ENCODE measurements at regions not wholly inside any gene's neighbourhood (a gene's known extent, or its start where the extent isn't known, plus 50 kb on each side); places are given as distances from the start of the nearest gene placed in this dataset.
"Not testable (repeated sequence)": the region's sequence is repeated elsewhere in the genome, so short reads cannot be mapped to it uniquely, and the experiment has no call there.

DNA sequence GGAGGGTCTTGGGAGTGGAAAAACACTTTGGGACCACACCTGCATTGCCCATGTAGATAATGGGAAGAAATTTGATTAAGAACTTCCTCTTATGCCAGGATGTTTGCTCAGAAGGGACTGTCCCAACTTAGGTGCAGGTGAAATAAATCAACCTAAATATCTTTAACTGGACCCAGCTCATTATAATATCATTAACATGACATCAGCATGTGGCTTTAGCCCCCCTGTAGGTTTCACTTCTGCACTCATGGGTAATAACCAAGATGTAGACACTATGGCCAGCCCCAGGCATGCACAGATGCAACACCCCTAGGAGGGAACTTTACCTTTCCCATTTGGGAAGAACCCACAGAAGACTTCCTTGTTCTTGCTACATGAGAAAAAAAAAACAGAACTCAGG, 227.4 kb upstream of the ZNF804A start:
- no peak for DNase-seq

DNA sequence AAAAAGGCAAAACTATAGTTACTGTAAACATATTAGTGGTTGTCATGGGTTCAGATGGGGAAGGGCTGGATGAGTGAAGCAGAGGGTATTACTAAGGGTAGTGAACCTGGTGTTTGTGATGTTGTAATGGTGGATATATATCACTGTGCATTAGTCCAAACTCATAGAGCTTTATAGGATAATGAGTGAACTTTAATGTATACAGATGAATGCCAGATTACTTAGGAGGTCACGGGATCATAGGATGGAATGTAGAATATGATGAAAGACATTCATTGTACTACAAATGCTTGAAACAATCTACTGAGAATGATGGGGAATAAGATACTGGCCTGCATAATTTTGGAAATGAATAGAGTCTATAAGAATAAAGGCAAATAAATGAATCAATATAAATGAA, 226.7 kb upstream of the ZNF804A start:
- no peak for DNase-seq

- no peak for DNase-seq
Observed at GRCh38 chr2:184372484-184372883, 225.8 kb upstream of the ZNF804A start.

DNA sequence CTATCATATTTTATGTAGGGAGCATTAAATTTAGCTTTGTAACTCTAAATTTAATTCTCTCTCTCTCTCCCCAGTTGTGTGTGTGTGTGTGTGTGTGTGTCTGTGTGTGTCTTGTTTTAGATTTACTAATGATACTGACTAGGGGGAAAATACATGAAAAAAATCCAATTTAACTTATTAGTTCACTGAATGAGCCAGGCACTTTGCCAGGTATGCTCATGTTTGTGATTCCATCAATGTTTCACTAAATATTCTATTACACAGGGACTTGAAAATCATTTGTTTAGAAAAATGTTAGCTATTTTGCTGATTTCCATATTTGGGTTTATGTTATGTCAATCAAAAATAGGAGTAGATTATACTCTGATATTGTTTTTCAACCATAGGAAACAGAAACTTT, 203.7 kb upstream of the ZNF804A start:
- no peak for DNase-seq

DNA sequence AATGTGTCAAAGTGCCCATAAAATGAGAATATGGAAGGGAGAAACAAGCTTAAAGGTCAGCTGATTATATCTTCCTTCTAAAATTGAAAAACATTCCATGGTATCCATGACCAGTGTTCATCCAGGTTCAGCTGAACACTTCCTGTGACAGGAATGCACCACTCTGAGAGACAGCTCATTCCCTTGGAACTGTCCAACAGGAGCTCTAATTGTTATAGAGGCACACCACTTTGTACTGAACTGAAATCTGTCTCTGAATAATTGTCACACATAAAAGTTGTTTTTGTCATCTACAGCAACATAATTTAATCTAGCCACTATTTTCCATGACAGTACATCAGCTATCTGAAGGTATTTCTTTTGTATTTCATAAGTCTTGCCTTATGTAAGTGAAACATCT, 195.9 kb upstream of the ZNF804A start:
- DNase-seq, result no peak

DNA sequence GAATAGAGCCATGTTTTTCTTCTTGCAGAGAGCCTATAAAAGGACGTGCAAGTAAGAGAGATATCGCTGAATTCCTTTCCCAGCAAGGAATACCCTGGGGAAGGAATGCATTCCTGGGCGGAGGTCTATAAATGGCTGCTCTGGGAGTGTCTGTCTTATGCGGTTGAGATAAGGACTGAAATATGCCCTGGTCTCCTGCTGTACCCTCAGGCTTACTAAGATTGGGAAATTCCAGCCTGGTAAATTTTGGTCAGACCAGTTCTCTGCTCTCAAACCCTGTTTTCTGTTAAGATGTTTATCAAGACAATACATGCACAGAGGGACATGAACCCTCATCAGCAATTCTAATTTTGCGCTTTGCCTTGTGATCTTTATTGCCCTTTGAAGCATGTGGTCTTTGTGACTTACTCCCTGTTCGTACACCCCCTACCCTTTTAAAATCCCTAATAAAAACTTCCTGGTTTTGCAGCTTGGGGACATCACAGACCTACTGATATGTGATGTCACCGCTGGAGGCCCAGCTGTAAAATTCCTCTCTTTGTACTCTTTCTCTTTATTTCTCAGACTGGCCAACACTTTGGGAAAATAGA, 191.2 kb upstream of the ZNF804A start:
- DNase-seq, result not testable (repeated sequence)

DNA sequence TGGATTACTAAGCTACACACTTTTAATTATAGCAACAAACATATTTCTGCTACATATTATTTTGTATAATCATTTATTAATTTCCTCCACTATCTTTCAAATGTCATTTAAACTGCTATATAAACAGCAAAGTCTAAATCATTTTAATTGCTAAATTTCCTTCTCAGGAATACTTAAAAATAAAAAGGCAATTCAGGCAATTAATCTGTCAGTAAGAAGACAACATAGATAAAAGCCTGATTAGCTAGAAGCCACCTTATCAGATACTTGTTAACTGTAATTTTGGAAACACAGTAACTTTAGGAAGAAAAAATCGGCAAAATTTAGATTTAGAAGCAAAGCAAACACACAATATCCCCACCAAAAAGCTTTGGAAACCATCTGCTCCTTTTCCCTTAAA, 188.2 kb upstream of the ZNF804A start:
- DNase-seq, result no peak

DNA sequence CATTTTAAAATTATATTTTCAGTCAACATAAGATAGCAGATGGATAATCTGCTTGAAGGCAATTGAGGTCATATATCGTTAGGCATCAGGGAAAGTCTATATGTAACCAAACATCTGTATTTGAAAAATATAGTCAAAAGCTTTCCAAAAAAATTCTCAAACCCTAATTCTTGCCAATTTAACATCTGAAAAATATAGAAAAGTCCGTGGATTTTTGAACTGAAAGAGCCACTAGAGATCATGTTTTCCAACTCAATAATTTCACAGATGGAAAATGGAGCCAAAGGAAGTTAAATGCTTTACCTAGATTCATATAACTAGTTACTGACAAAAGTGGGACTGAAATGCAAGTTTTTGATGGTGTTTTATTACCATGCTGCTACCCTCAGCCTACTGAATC, 185.1 kb upstream of the ZNF804A start:
- no peak for DNase-seq

DNA sequence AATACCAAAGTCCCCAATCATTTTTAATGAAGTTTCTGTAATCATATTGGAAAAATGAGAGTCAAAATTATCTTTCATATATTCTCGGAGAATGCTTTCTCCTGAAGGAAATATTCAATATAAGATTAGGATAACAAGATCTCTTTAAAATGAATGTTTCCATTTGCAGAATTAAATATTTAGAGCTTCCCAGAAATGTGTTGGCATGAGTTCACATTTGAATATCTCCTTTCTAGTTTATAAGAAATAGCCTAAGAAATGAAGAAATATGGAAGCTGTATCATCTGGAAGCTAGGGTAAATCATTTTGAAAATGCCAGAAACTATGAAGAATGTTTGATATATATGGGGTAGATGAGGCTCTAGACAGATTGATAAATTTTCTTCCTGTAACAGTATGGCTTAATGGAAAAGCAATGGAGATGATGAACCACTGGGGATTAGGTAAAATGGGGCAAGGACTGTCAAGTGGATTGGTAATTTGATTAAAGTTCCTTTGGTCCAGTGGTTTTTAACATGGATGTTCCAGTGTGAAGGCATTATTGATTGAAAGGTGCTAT, 184.6 kb upstream of the ZNF804A start:
- DNase-seq, result no peak

DNA sequence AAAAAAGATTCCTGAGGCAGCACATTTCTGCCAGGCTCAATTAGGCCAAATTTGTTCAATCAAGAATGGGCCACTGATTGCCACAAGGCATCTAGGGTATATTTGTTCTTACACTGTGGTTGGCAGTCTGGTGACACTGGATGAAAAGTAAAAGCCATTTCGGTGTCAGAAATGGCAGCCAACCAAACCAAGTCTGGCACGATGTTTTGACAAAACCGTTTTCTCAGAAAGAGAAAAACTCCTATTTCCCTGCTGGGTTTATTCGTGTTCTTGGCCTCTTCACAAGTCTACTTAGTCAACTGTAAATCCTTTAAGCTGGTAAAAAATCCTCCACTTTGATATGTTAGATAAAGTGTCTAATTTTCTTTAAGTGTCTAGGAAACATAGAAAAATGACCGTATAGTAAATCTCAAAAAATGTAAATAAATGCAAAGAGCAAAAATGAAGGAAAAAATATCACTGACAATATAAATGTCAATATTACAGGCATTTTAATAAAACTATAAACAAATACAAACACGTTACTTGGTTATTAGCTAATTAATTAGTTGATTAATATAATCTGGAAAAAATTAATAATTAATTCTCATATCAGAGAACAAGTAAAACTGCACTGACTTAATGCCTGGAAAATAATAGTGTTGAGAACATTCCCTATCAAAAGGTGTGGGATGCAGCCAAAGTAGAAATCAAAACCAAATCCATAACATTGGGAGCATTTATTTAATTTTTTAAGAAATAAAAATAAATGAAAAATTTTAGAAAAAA, 182.0 kb upstream of the ZNF804A start:
- DNase-seq, result no peak

- no peak for DNase-seq
Observed at GRCh38 chr2:184419744-184420143, 178.6 kb upstream of the ZNF804A start.

GRCh38 chr2:184421456-184421855, 176.9 kb upstream of the ZNF804A start:
- DNase-seq, result not testable (repeated sequence)

GRCh38 chr2:184425083-184425482, 173.2 kb upstream of the ZNF804A start:
- DNase-seq, result no peak

GRCh38 chr2:184444217-184444616, 154.1 kb upstream of the ZNF804A start:
- DNase-seq, result no peak

- no peak for DNase-seq
Observed at GRCh38 chr2:184444623-184445223, 153.6 kb upstream of the ZNF804A start.

GRCh38 chr2:184449760-184450159, 148.6 kb upstream of the ZNF804A start:
- no peak for DNase-seq

- no peak for DNase-seq
Observed at GRCh38 chr2:184452907-184453306, 145.4 kb upstream of the ZNF804A start.

GRCh38 chr2:184455624-184456023, 142.7 kb upstream of the ZNF804A start:
- DNase-seq, result no peak

DNA sequence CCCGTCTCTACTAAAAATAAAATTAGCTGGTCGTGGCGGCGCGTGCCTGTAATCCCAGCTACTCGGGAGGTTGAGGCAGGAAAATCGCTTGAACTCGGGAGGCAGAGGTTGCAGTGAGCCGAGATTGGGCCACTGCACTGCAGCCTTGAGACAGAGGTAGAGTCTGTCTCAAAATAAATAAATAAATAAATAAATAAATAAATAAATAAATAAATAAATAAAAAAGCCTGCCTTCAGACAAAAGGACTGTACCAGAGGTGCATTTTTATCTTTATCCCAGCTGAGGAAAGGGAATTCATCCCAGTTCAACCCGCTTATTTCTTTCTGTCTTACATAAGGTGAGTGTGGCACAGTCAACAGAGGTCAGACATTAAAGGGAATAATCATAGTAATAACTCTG, 141.6 kb upstream of the ZNF804A start:
- DNase-seq, result not testable (repeated sequence)

DNA sequence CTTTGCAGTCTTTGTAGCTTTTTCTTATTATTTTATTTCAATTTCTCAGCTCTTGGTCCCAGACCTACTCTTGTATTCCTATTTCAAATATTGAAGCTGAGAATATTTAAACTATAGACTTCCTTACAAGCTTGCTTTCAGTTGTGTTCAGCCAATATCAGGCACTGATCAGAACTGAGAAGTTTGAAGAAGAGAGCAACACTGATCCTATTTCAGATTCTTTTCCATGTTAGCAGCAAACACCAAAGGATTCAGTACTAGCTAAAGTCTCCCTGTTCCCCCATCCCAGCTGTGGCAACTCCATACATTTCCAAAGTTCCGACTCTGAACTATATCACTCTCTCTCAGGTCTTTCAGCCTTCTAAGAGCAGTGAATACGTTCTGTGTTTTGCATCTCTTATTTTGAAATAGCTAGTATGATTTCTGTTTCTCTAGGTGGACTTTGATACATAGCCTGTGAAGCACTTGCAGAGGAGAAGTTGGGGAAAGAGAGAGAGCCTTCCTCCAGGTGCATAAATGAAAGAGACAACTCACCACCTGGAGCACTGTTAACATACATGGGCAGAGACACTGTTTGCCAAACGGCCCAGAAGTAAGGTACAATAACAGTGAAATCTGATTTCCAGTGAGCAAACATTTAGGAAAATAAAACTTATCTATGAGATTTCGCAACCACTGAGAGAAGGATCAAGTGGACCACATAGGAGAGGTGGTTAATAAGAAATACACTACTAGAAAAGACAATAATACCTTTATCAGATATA, 135.0 kb upstream of the ZNF804A start:
- no peak for DNase-seq

- DNase-seq, result no peak
Observed at GRCh38 chr2:184463866-184464248, 134.5 kb upstream of the ZNF804A start.

DNA sequence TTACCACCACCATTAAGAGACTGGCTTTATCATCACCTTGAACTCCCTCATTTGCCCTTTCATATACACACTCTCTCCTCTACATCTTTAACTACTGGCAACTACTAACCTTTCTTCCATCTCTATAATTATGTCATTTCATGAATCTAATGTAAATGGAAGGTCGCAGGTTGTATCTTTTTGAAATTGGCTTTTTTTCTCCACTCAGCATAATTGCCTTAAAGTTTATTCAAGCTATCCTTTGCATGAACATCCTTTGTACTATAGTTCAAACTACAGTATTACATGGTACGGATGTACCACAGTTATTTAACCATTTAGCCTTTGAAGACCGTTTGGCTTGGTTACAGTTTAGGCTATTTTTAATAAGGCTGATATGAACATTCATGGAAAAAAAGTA, 129.5 kb upstream of the ZNF804A start:
- no peak for DNase-seq

- no peak for DNase-seq
Observed at GRCh38 chr2:184472481-184472880, 125.8 kb upstream of the ZNF804A start.
